AG08395 (cell line): ENCODE measurements at regions not wholly inside any gene's neighbourhood (a gene's known extent, or its start where the extent isn't known, plus 50 kb on each side); places are given as distances from the start of the nearest gene placed in this dataset.
A peak's percentile ranks its signal among the peaks of the same experiment; 100 is the strongest.

Experiments
- DNase-seq: peaks from one replicate; pipeline ENCODE4 v3.0.0; 2012; ENCODE audit warnings: mixed read lengths, low spot score

- DNase-seq, result no peak
Observed at GRCh38 chr3:25002052-25002451, 426.0 kb upstream of the RARB start.

- no peak for DNase-seq
Observed at GRCh38 chr3:25007974-25008658, 419.9 kb upstream of the RARB start.

GRCh38 chr3:25009665-25010064 lies 418.4 kb upstream of the RARB start:
- DNase-seq, result no peak

- DNase-seq, result no peak
Observed at GRCh38 chr3:25015599-25015998, 412.5 kb upstream of the RARB start.

GRCh38 chr3:25018909-25019308 lies 409.2 kb upstream of the RARB start:
- no peak for DNase-seq

- DNase-seq, result no peak
Observed at GRCh38 chr3:25019506-25019905, 408.6 kb upstream of the RARB start.

GRCh38 chr3:25021816-25022215 lies 406.2 kb upstream of the RARB start:
- peak; percentile 37 for DNase-seq

- DNase-seq, result no peak
Observed at GRCh38 chr3:25023876-25024275, 404.2 kb upstream of the RARB start.

- no peak for DNase-seq
Observed at GRCh38 chr3:25025236-25025635, 402.8 kb upstream of the RARB start.

GRCh38 chr3:25027650-25028049 lies 400.4 kb upstream of the RARB start:
- no peak for DNase-seq

GRCh38 chr3:25029820-25030219 lies 398.2 kb upstream of the RARB start:
- DNase-seq, result no peak

- DNase-seq, result no peak
Observed at GRCh38 chr3:25032344-25032743, 395.7 kb upstream of the RARB start.

- DNase-seq, result no peak
Observed at GRCh38 chr3:25033407-25034029, 394.5 kb upstream of the RARB start.

- no peak for DNase-seq
Observed at GRCh38 chr3:25035526-25035925, 392.5 kb upstream of the RARB start.

- DNase-seq, result no peak
Observed at GRCh38 chr3:25036633-25037032, 391.4 kb upstream of the RARB start.

GRCh38 chr3:25037049-25037547 lies 391.0 kb upstream of the RARB start:
- peak; percentile 35 for DNase-seq

GRCh38 chr3:25038271-25038670 lies 389.8 kb upstream of the RARB start:
- no peak for DNase-seq

- no peak for DNase-seq
Observed at GRCh38 chr3:25038922-25039321, 389.1 kb upstream of the RARB start.

- no peak for DNase-seq
Observed at GRCh38 chr3:25040748-25041147, 387.3 kb upstream of the RARB start.

GRCh38 chr3:25041871-25042584 lies 386.0 kb upstream of the RARB start:
- no peak for DNase-seq

GRCh38 chr3:25043177-25043576 lies 384.9 kb upstream of the RARB start:
- DNase-seq, result no peak

- DNase-seq, result no peak
Observed at GRCh38 chr3:25043749-25044148, 384.3 kb upstream of the RARB start.
